HUES6 (cell line): ENCODE measurements at regions not wholly inside any gene's neighbourhood (a gene's known extent, or its start where the extent isn't known, plus 50 kb on each side); places are given as distances from the start of the nearest gene placed in this dataset.

Experiments
- H3K27ac ChIP-seq: 2 replicates; pipeline ENCODE4 v1.7.0; 2013; ENCODE audit warnings: low read depth, mild to moderate bottlenecking, low read length, inconsistent platforms
- H3K27me3 ChIP-seq: 2 replicates; pipeline ENCODE4 v1.6.1; 2013; ENCODE audit warnings: low read length; ENCODE audit not compliant: control insufficient read depth, insufficient read depth
- H3K36me3 ChIP-seq: 2 replicates; pipeline ENCODE4 v1.6.1; 2013; ENCODE audit warnings: low read length; ENCODE audit not compliant: control insufficient read depth, insufficient read depth
- H3K4me1 ChIP-seq: 2 replicates; pipeline ENCODE4 v1.6.1; 2013; ENCODE audit warnings: low read length; ENCODE audit not compliant: control insufficient read depth, insufficient read depth
- H3K4me3 ChIP-seq: 2 replicates; pipeline ENCODE4 v1.5.1; 2013; ENCODE audit warnings: low read depth, low read length
- H3K9ac ChIP-seq: one replicate; pipeline ENCODE4 v1.6.1; 2013; ENCODE audit warnings: mild to moderate bottlenecking, low read length
- H3K9me3 ChIP-seq: 2 replicates; pipeline ENCODE4 v1.6.1; 2013; ENCODE audit warnings: low read depth, low read length; ENCODE audit not compliant: control insufficient read depth, insufficient read depth

DNA sequence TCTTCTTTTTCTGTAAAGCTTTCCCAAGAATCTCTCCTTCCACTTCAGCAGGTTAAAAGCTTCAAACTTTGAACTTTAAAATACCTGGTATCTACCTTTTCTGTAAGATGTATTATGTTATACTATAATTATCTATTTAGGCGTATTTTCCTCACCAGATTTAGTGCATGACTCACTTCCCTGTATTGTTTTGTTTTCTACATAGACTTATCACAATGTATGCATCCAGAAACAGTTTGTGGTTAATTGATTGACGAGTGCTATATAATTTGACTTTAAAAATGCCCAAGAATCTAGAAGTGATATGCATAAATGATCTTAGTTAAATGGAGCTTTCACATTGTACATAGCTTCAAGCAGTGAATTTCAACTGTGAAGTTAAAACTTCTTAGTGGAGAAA is 473.9 kb upstream of the CDH2 start:
- no peaks in the 10 kb centered on the region for H3K27me3 ChIP-seq
- H3K27ac ChIP-seq: no peak overlapping the region
- H3K4me3 ChIP-seq: no peak overlapping the region
- no peak overlapping the region for H3K9ac ChIP-seq
- H3K36me3 ChIP-seq: no peaks in the 10 kb centered on the region
- H3K4me1 ChIP-seq: no peaks in the 10 kb centered on the region
- H3K9me3 ChIP-seq: no peaks in the 10 kb centered on the region

- no peak overlapping the region for H3K9ac ChIP-seq
- H3K27ac ChIP-seq: no peak overlapping the region
- peaks cover 7% of the 10 kb centered on the region; the same call in 1 of the 2 replicates for H3K4me1 ChIP-seq
- no peaks in the 10 kb centered on the region for H3K27me3 ChIP-seq
- H3K4me3 ChIP-seq: no peak overlapping the region
- H3K36me3 ChIP-seq: no peaks in the 10 kb centered on the region
- H3K9me3 ChIP-seq: no peaks in the 10 kb centered on the region
Observed at GRCh38 chr18:28647961-28648360, 471.0 kb upstream of the CDH2 start.

- H3K36me3 ChIP-seq: no peaks in the 10 kb centered on the region
- H3K9me3 ChIP-seq: no peaks in the 10 kb centered on the region
- H3K4me1 ChIP-seq: no peaks in the 10 kb centered on the region
- H3K4me3 ChIP-seq: no peak overlapping the region
- no peak overlapping the region for H3K27ac ChIP-seq
- H3K9ac ChIP-seq: no peak overlapping the region
- no peaks in the 10 kb centered on the region for H3K27me3 ChIP-seq
Observed at GRCh38 chr18:28637897-28638296, 461.0 kb upstream of the CDH2 start.

DNA sequence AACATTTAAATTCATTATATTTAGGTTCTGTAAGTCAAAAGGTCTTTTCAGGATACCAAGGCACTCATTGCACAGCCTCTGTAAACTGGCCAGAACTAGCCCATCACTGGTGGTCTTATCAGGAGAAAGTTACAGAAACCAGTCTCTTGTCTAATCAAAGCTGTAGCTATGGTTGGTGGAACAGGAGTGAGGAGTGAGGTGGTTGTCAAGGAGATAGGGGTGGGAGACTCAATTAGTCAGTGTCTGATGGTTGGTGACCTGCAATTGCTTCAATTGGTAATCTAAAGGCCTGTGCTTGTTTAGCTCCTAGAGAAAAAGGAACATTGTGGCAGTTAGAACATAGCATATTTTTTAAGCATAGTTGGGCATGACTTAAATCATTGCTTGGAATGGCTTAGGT is 458.6 kb upstream of the CDH2 start:
- H3K36me3 ChIP-seq: no peaks in the 10 kb centered on the region
- no peak overlapping the region for H3K27ac ChIP-seq
- no peak overlapping the region for H3K4me3 ChIP-seq
- no peaks in the 10 kb centered on the region for H3K9me3 ChIP-seq
- no peak overlapping the region for H3K9ac ChIP-seq
- H3K27me3 ChIP-seq: no peaks in the 10 kb centered on the region
- H3K4me1 ChIP-seq: no peaks in the 10 kb centered on the region

GRCh38 chr18:28626756-28627155 is 449.8 kb upstream of the CDH2 start:
- Histone ChIP-seq H3K36me3 (no peaks in the 10 kb centered on the region), H3K27me3 (no peaks in the 10 kb centered on the region), H3K4me3 (no peak overlapping the region), H3K9me3 (no peaks in the 10 kb centered on the region), H3K27ac (no peak overlapping the region), H3K9ac (no peak overlapping the region), H3K4me1 (no peaks in the 10 kb centered on the region)

GRCh38 chr18:28607991-28608390 is 431.1 kb upstream of the CDH2 start:
- Histone ChIP-seq H3K4me3 (no peak overlapping the region), H3K9me3 (no peaks in the 10 kb centered on the region), H3K36me3 (no peaks in the 10 kb centered on the region), H3K27me3 (no peaks in the 10 kb centered on the region), H3K27ac (no peak overlapping the region), H3K9ac (no peak overlapping the region), H3K4me1 (no peaks in the 10 kb centered on the region)

DNA sequence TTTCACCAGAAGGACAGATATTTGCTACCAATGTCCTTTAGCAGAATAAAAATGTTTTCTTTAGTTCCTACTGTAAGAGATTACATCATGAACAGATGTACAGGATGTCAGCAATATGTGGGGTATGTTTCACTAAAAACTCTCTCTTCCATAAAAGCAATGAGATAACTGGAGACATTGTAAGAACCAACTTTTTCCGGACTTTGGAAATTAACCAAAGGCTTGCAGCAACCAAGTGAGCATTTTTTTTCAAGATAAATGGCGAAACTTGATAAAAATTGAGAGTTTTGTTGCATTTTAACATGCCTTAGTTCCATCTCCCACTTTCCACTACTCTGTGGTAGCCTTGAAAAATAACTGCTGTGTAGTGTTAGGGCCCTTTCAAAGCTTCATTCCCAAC is 429.8 kb upstream of the CDH2 start:
- no peak overlapping the region for H3K9ac ChIP-seq
- H3K4me3 ChIP-seq: no peak overlapping the region
- no peaks in the 10 kb centered on the region for H3K9me3 ChIP-seq
- H3K36me3 ChIP-seq: no peaks in the 10 kb centered on the region
- no peaks in the 10 kb centered on the region for H3K27me3 ChIP-seq
- no peak overlapping the region for H3K27ac ChIP-seq
- H3K4me1 ChIP-seq: no peaks in the 10 kb centered on the region

GRCh38 chr18:28602391-28602790 is 425.5 kb upstream of the CDH2 start:
- Histone ChIP-seq H3K27me3 (no peaks in the 10 kb centered on the region), H3K9me3 (peaks cover 10% of the 10 kb centered on the region), H3K9ac (no peak overlapping the region), H3K4me1 (no peaks in the 10 kb centered on the region), H3K27ac (no peak overlapping the region), H3K4me3 (no peak overlapping the region), H3K36me3 (no peaks in the 10 kb centered on the region)

DNA sequence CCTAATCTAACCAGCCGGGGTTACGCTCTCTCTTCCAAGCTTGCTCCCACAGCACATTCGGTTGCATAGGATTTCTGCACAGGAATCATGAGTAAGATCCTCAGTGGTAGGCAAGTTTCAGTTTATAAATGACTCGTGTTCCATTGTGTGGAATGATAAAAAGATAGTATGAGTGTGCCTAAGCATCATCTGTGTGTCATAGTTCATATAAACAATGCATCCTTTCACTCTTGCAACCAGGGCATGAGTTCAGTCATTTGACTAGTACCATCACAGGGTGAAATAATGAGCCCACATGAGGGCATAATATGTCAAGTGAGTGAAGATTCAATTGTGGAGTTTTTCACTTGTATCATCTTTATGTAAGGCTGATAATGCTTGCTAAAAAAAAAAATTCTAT is 417.1 kb upstream of the CDH2 start:
- Histone ChIP-seq H3K4me1 (no peaks in the 10 kb centered on the region), H3K27ac (no peak overlapping the region), H3K4me3 (no peak overlapping the region), H3K36me3 (no peaks in the 10 kb centered on the region), H3K9ac (no peak overlapping the region), H3K27me3 (no peaks in the 10 kb centered on the region), H3K9me3 (peaks cover 3% of the 10 kb centered on the region; the same call in 1 of the 2 replicates)

DNA sequence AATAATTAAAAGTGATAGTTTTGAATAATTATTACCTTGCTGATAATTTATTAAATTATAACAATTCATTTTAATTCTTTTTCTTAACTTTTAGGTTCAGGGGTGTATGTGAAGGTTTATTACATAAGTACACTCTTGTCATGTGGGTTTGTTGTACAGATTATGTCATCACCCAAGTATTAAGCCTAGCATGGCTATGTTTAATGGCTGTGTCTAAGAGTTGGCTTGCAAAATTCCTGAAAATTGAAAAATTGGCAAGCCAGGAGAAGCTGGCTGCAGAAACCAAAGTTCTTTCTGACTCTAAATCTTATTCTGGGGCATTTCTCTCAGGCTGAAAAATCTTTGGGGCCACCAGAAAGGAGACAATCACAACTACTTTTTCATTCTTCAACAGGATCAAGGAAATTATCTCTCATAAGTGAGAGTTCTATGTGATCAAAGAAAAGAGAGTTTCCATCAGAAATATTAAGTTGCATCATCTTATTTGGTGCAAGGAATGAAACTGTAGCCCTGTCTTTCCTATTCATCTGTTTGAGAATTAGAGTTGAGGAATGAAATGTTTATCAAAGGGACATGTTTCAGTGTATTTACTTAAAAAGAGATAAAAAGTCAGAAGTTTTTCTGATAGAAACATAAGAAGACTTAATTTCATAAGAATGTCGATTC is 412.1 kb upstream of the CDH2 start:
- Histone ChIP-seq H3K9me3 (no peaks in the 10 kb centered on the region), H3K36me3 (no peaks in the 10 kb centered on the region), H3K4me1 (peaks cover 10% of the 10 kb centered on the region), H3K27ac (no peak overlapping the region), H3K4me3 (no peak overlapping the region), H3K27me3 (no peaks in the 10 kb centered on the region), H3K9ac (no peak overlapping the region)

DNA sequence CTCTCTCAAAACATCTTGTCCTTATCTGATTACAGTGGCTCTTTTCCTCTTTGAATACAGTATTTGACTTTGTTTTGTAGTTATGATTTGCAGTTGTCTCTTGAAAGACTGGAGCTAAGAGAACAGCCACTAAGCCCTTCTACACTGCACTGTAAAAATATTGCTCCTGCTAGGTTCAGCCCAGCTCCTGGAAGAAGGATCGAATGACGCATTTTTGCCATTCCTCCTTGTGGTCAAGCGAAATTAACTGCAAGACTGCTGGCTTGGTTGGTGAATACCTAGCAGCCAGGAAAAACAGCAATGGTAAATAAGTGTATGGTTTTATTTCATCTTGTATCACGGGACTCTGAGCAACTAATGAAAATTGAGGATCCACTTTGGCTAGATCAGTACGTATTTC is 407.8 kb upstream of the CDH2 start:
- no peaks in the 10 kb centered on the region for H3K9me3 ChIP-seq
- H3K9ac ChIP-seq: no peak overlapping the region
- no peak overlapping the region for H3K4me3 ChIP-seq
- no peaks in the 10 kb centered on the region for H3K27me3 ChIP-seq
- peaks cover 18% of the 10 kb centered on the region for H3K4me1 ChIP-seq
- H3K27ac ChIP-seq: no peak overlapping the region
- no peaks in the 10 kb centered on the region for H3K36me3 ChIP-seq

DNA sequence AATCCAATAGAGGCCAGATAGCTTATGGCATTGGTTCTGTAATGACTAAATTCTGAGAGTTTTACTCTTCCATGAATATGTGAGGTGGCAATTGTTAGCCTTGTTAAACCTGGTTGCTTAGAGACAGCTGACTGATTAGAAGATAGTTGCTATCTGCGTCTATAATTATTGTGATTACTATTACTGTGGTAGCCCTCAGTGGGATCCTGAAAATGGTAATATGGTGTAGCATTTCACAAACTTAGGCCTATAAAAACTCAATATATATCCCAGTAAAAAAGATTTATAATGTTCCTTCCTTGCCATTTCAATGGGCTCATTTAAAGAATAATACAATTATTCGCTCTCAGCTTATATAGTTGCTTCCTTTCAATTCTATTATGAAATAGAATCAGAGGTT is 405.8 kb upstream of the CDH2 start:
- no peaks in the 10 kb centered on the region for H3K9me3 ChIP-seq
- H3K4me3 ChIP-seq: no peak overlapping the region
- no peaks in the 10 kb centered on the region for H3K27me3 ChIP-seq
- H3K4me1 ChIP-seq: peaks cover 18% of the 10 kb centered on the region
- H3K36me3 ChIP-seq: no peaks in the 10 kb centered on the region
- H3K27ac ChIP-seq: no peak overlapping the region
- H3K9ac ChIP-seq: no peak overlapping the region
